CD1c-positive myeloid dendritic cell (primary cell): ENCODE measurements at regions not wholly inside any gene's neighbourhood (a gene's known extent, or its start where the extent isn't known, plus 50 kb on each side); places are given as distances from the start of the nearest gene placed in this dataset.
A peak's percentile ranks its signal among the peaks of the same experiment; 100 is the strongest.
"Not testable (repeated sequence)": the region's sequence is repeated elsewhere in the genome, so short reads cannot be mapped to it uniquely, and the experiment has no call there.

Source experiments
- DNase-seq: peaks from one replicate; pipeline ENCODE4 v3.0.0-alpha.2; 2016; ENCODE audit errors: extremely low spot score

GRCh38 chrX:11836284-11836683 lies 78.2 kb downstream of the MSL3 start:
- DNase-seq: no peak

- DNase-seq: no peak
Observed at GRCh38 chrX:11837437-11837836, 79.4 kb downstream of the MSL3 start.

GRCh38 chrX:11864171-11864570 lies 106.1 kb downstream of the MSL3 start:
- DNase-seq: no peak

GRCh38 chrX:11867610-11868345 lies 109.7 kb downstream of the MSL3 start:
- peak; percentile 4 for DNase-seq

GRCh38 chrX:11870789-11871188 lies 112.8 kb downstream of the MSL3 start:
- no peak for DNase-seq

- no peak for DNase-seq
Observed at GRCh38 chrX:11881485-11882170, 123.6 kb downstream of the MSL3 start.

GRCh38 chrX:11886745-11887144 lies 128.7 kb downstream of the MSL3 start:
- DNase-seq: no peak

- no peak for DNase-seq
Observed at GRCh38 chrX:11887175-11887574, 129.1 kb downstream of the MSL3 start.

GRCh38 chrX:11888421-11888820 lies 130.4 kb downstream of the MSL3 start:
- no peak for DNase-seq

GRCh38 chrX:11889791-11890190 lies 131.8 kb downstream of the MSL3 start:
- DNase-seq: no peak

- peak; percentile 50 for DNase-seq
Observed at GRCh38 chrX:11890836-11891514, 132.9 kb downstream of the MSL3 start.

GRCh38 chrX:11893933-11894710 lies 136.1 kb downstream of the MSL3 start:
- DNase-seq: no peak

- peak; percentile 3 for DNase-seq
Observed at GRCh38 chrX:11899091-11899490, 141.1 kb downstream of the MSL3 start.

GRCh38 chrX:11905933-11906332 lies 147.9 kb downstream of the MSL3 start:
- DNase-seq: not testable (repeated sequence)

- DNase-seq: peak; percentile 52
Observed at GRCh38 chrX:11908371-11908770, 150.3 kb downstream of the MSL3 start.

- no peak for DNase-seq
Observed at GRCh38 chrX:11913001-11913400, 155.0 kb downstream of the MSL3 start.

GRCh38 chrX:11929476-11929875 lies 171.4 kb downstream of the MSL3 start:
- DNase-seq: no peak

- no peak for DNase-seq
Observed at GRCh38 chrX:11932423-11932822, 174.4 kb downstream of the MSL3 start.

- no peak for DNase-seq
Observed at GRCh38 chrX:11934089-11934488, 176.1 kb downstream of the MSL3 start.

GRCh38 chrX:11941571-11941970 lies 183.5 kb downstream of the MSL3 start:
- DNase-seq: no peak

- DNase-seq: no peak
Observed at GRCh38 chrX:11944501-11944900, 186.5 kb downstream of the MSL3 start.

- DNase-seq: no peak
Observed at GRCh38 chrX:11949291-11949690, 189.0 kb upstream of the FRMPD4 start.
